Loucy (cell line): ENCODE measurements at regions not wholly inside any gene's neighbourhood (a gene's known extent, or its start where the extent isn't known, plus 50 kb on each side); places are given as distances from the start of the nearest gene placed in this dataset.

Experiments used
- CTCF ChIP-seq: fragments of 200-600 bp; sonication (generic); conservative IDR thresholded peaks from 2 replicates; pipeline ENCODE4 v1.5.1; 2014; ENCODE audit warnings: mild to moderate bottlenecking, antibody characterized with exemption, low read length
- EZH2phosphoT487 ChIP-seq: fragments of 200-600 bp; IDR thresholded peaks from 2 replicates; pipeline ENCODE4 v1.6.1; 2018; ENCODE audit warnings: antibody characterized with exemption, mild to moderate bottlenecking, moderate library complexity, borderline replicate concordance

GRCh38 chr2:2751715-2752315 lies 420.7 kb upstream of the MYT1L start:
- TF ChIP-seq CTCF (no peak), EZH2phosphoT487 (no peak)
